WTC11 (cell line): ENCODE measurements at regions not wholly inside any gene's neighbourhood (a gene's known extent, or its start where the extent isn't known, plus 50 kb on each side); places are given as distances from the start of the nearest gene placed in this dataset.

ENCODE experiments used
- ETV6 ChIP-seq: sonication (generic); formaldehyde crosslinking; IDR thresholded peaks from 2 replicates; pipeline ENCODE4 v1.8.1; 2022; ENCODE audit warnings: mild to moderate bottlenecking, missing genetic modification reagents
- FOXJ3 ChIP-seq: sonication (generic); formaldehyde crosslinking; IDR thresholded peaks from 2 replicates; pipeline ENCODE4 v1.9.0; 2021; ENCODE audit warnings: missing genetic modification reagents, mild to moderate bottlenecking, borderline replicate concordance
- GABPB1 ChIP-seq: sonication (generic); formaldehyde crosslinking; IDR thresholded peaks from 2 replicates; pipeline ENCODE4 v1.8.1; 2023; ENCODE audit warnings: mild to moderate bottlenecking, missing genetic modification reagents
- GTF2I ChIP-seq: fragments of 250-450 bp; sonication (Bioruptor Pico); conservative IDR thresholded peaks from 2 replicates; pipeline ENCODE4 v1.4.0; 2021; ENCODE audit warnings: mild to moderate bottlenecking
- JUN ChIP-seq: sonication (generic); formaldehyde crosslinking; IDR thresholded peaks from 2 replicates; pipeline ENCODE4 v1.8.0; 2023; ENCODE audit warnings: mild to moderate bottlenecking, missing genetic modification reagents
- MLX ChIP-seq: sonication (generic); formaldehyde crosslinking; IDR thresholded peaks from 2 replicates; pipeline ENCODE4 v1.8.1; 2023; ENCODE audit warnings: mild to moderate bottlenecking, missing genetic modification reagents, moderate library complexity
- NFYB ChIP-seq: sonication (generic); formaldehyde crosslinking; conservative IDR thresholded peaks from 2 replicates; pipeline ENCODE4 v1.8.0; 2022; ENCODE audit warnings: low read depth, missing genetic modification reagents
- PREB ChIP-seq: sonication (generic); formaldehyde crosslinking; IDR thresholded peaks from 2 replicates; pipeline ENCODE4 v1.8.1; 2022; ENCODE audit warnings: mild to moderate bottlenecking, missing genetic modification reagents, moderate library complexity, borderline replicate concordance
- ZNF138 ChIP-seq: sonication (generic); formaldehyde crosslinking; conservative IDR thresholded peaks from 2 replicates; pipeline ENCODE4 v1.8.1; 2022; ENCODE audit warnings: mild to moderate bottlenecking, moderate library complexity, missing genetic modification reagents
- TF ChIP-seq, protein P1 (sequence below): fragments of 200-600 bp; IDR thresholded peaks from 2 replicates; pipeline ENCODE4 v1.8.0; 2022; ENCODE audit warnings: antibody characterized with exemption

- TF ChIP-seq, protein P1, sequence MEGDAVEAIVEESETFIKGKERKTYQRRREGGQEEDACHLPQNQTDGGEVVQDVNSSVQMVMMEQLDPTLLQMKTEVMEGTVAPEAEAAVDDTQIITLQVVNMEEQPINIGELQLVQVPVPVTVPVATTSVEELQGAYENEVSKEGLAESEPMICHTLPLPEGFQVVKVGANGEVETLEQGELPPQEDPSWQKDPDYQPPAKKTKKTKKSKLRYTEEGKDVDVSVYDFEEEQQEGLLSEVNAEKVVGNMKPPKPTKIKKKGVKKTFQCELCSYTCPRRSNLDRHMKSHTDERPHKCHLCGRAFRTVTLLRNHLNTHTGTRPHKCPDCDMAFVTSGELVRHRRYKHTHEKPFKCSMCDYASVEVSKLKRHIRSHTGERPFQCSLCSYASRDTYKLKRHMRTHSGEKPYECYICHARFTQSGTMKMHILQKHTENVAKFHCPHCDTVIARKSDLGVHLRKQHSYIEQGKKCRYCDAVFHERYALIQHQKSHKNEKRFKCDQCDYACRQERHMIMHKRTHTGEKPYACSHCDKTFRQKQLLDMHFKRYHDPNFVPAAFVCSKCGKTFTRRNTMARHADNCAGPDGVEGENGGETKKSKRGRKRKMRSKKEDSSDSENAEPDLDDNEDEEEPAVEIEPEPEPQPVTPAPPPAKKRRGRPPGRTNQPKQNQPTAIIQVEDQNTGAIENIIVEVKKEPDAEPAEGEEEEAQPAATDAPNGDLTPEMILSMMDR, result no peak
- TF ChIP-seq FOXJ3 (no peak), GTF2I (no peak), NFYB (CRISPR knock-in tag) (no peak), PREB (CRISPR knock-in tag) (no peak), ZNF138 (no peak), GABPB1 (no peak), JUN (no peak), MLX (no peak), ETV6 (no peak)
These were observed 106.9 kb upstream of the LYZL1 start for GRCh38 chr10:29181936-29182335.
